HL-60 (cell line): ENCODE measurements at regions not wholly inside any gene's neighbourhood (a gene's known extent, or its start where the extent isn't known, plus 50 kb on each side); places are given as distances from the start of the nearest gene placed in this dataset.

Experiments
- DNase-seq, 2 experiments: peaks; one replicate each; pipeline ENCODE4 v3.0.0-alpha.2; 2010 to 2020; ENCODE audit warnings: low read depth in 1 of 2, low spot score in 1 of 2
- H3K27ac ChIP-seq: fragments of 250-450 bp; sonication (Bioruptor Pico); replicated peaks from 2 replicates; pipeline ENCODE4 v1.5.1; 2020; ENCODE audit warnings: mild to moderate bottlenecking, moderate library complexity
- H3K27me3 ChIP-seq: fragments of 250-450 bp; sonication (Bioruptor Pico); 2 replicates; pipeline ENCODE4 v1.5.1; 2021; ENCODE audit warnings: mild to moderate bottlenecking, moderate library complexity; ENCODE audit not compliant: insufficient read depth, poor library complexity, severe bottlenecking
- H3K4me3 ChIP-seq: replicated peaks from 2 replicates; pipeline ENCODE4 v1.5.1; 2011; ENCODE audit warnings: mild to moderate bottlenecking, control low read depth, low read length; ENCODE audit not compliant: insufficient read depth
- GABPA ChIP-seq: IDR thresholded peaks from 2 replicates; pipeline ENCODE4 v1.6.1; 2012; ENCODE audit warnings: low read depth
- POLR2AphosphoS5 ChIP-seq: IDR thresholded peaks from 2 replicates; pipeline ENCODE4 v1.6.1; 2012; ENCODE audit warnings: low read depth
- SPI1 ChIP-seq: IDR thresholded peaks from 2 replicates; pipeline ENCODE4 v1.6.1; 2012; ENCODE audit warnings: low read depth, mild to moderate bottlenecking, borderline replicate concordance
- TF ChIP-seq, protein P1 (sequence below): IDR thresholded peaks from 2 replicates; pipeline ENCODE4 v1.6.1; 2012; ENCODE audit warnings: low read depth; ENCODE audit not compliant: insufficient replicate concordance
- TF ChIP-seq, protein P2 (sequence below): IDR thresholded peaks from one replicate; pipeline ENCODE4 v1.5.1; 2011; ENCODE audit warnings: low read length, control low read depth, inconsistent platforms; ENCODE audit not compliant: insufficient read depth

DNA sequence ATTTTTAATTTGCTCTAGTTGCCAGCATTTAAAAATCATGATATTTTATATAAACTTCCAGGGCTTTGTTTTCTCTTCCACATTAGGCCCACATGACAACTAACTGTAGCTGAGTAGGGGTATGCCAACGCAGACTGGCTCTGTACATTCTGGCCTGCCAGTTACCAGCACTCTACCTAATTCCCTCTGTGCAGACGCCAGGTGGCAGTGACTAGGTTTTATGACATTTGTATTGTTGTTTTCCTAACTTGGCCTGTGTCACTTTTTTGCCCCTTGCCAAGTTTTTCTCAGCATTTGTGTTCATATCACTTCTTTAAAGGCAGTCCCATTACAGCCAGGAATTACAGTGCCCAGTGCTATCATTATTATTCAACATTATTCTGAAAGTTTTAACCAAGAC lies 347.5 kb downstream of the NKX6-1 start:
- Histone ChIP-seq H3K27me3 (no peaks in the 10 kb centered on the region), H3K27ac (no peak overlapping the region), H3K4me3 (no peak overlapping the region)
- no peak for TF ChIP-seq SPI1
- no peak for TF ChIP-seq GABPA
- TF ChIP-seq, protein P1, sequence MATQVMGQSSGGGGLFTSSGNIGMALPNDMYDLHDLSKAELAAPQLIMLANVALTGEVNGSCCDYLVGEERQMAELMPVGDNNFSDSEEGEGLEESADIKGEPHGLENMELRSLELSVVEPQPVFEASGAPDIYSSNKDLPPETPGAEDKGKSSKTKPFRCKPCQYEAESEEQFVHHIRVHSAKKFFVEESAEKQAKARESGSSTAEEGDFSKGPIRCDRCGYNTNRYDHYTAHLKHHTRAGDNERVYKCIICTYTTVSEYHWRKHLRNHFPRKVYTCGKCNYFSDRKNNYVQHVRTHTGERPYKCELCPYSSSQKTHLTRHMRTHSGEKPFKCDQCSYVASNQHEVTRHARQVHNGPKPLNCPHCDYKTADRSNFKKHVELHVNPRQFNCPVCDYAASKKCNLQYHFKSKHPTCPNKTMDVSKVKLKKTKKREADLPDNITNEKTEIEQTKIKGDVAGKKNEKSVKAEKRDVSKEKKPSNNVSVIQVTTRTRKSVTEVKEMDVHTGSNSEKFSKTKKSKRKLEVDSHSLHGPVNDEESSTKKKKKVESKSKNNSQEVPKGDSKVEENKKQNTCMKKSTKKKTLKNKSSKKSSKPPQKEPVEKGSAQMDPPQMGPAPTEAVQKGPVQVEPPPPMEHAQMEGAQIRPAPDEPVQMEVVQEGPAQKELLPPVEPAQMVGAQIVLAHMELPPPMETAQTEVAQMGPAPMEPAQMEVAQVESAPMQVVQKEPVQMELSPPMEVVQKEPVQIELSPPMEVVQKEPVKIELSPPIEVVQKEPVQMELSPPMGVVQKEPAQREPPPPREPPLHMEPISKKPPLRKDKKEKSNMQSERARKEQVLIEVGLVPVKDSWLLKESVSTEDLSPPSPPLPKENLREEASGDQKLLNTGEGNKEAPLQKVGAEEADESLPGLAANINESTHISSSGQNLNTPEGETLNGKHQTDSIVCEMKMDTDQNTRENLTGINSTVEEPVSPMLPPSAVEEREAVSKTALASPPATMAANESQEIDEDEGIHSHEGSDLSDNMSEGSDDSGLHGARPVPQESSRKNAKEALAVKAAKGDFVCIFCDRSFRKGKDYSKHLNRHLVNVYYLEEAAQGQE, result no peak
- TF ChIP-seq, protein P2, sequence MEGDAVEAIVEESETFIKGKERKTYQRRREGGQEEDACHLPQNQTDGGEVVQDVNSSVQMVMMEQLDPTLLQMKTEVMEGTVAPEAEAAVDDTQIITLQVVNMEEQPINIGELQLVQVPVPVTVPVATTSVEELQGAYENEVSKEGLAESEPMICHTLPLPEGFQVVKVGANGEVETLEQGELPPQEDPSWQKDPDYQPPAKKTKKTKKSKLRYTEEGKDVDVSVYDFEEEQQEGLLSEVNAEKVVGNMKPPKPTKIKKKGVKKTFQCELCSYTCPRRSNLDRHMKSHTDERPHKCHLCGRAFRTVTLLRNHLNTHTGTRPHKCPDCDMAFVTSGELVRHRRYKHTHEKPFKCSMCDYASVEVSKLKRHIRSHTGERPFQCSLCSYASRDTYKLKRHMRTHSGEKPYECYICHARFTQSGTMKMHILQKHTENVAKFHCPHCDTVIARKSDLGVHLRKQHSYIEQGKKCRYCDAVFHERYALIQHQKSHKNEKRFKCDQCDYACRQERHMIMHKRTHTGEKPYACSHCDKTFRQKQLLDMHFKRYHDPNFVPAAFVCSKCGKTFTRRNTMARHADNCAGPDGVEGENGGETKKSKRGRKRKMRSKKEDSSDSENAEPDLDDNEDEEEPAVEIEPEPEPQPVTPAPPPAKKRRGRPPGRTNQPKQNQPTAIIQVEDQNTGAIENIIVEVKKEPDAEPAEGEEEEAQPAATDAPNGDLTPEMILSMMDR, result no peak
- TF ChIP-seq POLR2AphosphoS5, result no peak
- no peak for DNase-seq

DNA sequence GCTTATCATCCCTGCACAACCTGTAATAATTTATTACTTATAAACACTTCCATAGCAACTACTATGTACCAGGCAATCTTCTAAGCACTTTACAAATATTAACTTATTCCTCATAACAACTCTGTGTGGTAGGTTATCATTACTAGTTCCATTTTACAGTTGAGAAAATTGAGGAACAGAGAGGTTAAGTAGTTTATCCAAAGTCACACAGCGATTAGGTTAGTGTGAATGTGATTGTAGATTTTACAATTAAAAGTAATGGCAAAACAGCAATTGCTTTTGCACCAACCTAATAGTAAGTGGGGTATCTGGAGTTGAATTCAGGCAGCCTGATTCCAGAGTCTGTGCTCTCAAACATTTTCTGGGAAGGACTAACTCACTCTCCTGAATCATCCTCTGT lies 348.9 kb downstream of the NKX6-1 start:
- DNase-seq, result no peak
- Histone ChIP-seq H3K27ac (no peak overlapping the region), H3K27me3 (no peaks in the 10 kb centered on the region), H3K4me3 (no peak overlapping the region)
- TF ChIP-seq POLR2AphosphoS5, result no peak
- TF ChIP-seq, protein P1, result no peak
- TF ChIP-seq GABPA, result no peak
- TF ChIP-seq, protein P2, result no peak
- TF ChIP-seq SPI1, result no peak

DNA sequence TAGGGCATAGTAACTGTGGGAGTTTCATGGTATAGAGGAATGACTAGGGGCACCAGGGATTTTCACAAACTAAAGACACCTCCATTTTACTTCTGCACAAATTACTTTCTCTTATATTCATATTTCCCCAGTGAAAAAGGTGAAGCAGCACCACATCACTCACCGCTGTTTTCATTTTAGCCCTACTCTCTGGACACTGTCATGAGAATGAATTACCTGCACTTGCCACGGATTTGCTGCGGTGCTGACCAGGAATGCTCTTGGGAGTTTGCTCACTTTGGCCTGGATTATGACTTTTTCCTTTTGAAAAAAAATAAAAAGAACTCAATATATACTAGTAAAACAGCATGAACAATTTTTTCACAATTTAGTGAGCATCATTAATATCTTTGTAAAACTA lies 351.3 kb downstream of the NKX6-1 start:
- DNase-seq, result no peak
- Histone ChIP-seq H3K27ac (no peak overlapping the region), H3K27me3 (no peaks in the 10 kb centered on the region), H3K4me3 (no peak overlapping the region)
- TF ChIP-seq SPI1 (no peak), GABPA (no peak), POLR2AphosphoS5 (no peak)
- TF ChIP-seq, protein P1, result no peak
- TF ChIP-seq, protein P2, result no peak
